OCI-LY1 (cell line): ENCODE measurements at regions not wholly inside any gene's neighbourhood (a gene's known extent, or its start where the extent isn't known, plus 50 kb on each side); places are given as distances from the start of the nearest gene placed in this dataset.

Source experiments
- H2AFZ ChIP-seq: fragments of 200-600 bp; sonication (generic), shearing (Covaris generic); 2 replicates; pipeline ENCODE4 v1.6.0; 2014; ENCODE audit warnings: antibody characterized with exemption, mild to moderate bottlenecking, low read length
- H3F3A ChIP-seq: fragments of 200-600 bp; sonication (generic), shearing (Covaris generic); 2 replicates; pipeline ENCODE4 v1.6.0; 2014; ENCODE audit warnings: mild to moderate bottlenecking, antibody characterized with exemption, low read length, moderate library complexity; ENCODE audit not compliant: insufficient read depth
- H3K27ac ChIP-seq: fragments of 200-600 bp; sonication (generic); 2 replicates; pipeline ENCODE4 v1.5.1; 2014; ENCODE audit warnings: low read length, mixed run types, mild to moderate bottlenecking, low read depth; ENCODE audit not compliant: poor library complexity, severe bottlenecking
- H3K27me3 ChIP-seq: fragments of 200-600 bp; sonication (generic); 2 replicates; pipeline ENCODE4 v1.6.0; 2014; ENCODE audit warnings: antibody characterized with exemption, mild to moderate bottlenecking, low read length, moderate library complexity; ENCODE audit not compliant: insufficient read depth
- H3K36me3 ChIP-seq: fragments of 200-600 bp; sonication (generic); 2 replicates; pipeline ENCODE4 v1.6.1; 2014; ENCODE audit warnings: mild to moderate bottlenecking, antibody characterized with exemption, low read length, moderate library complexity, mixed read lengths; ENCODE audit not compliant: insufficient read depth
- H3K4me1 ChIP-seq: fragments of 200-600 bp; sonication (generic); 2 replicates; pipeline ENCODE4 v1.5.1; 2014; ENCODE audit warnings: mild to moderate bottlenecking, low read length, moderate library complexity; ENCODE audit not compliant: insufficient read depth, severe bottlenecking
- H3K4me2 ChIP-seq: fragments of 200-600 bp; sonication (generic), shearing (Covaris generic); 2 replicates; pipeline ENCODE4 v1.6.1; 2014; ENCODE audit warnings: low read length
- H3K4me3 ChIP-seq: fragments of 200-600 bp; sonication (generic); 2 replicates; pipeline ENCODE4 v1.5.1; 2014; ENCODE audit warnings: low read length, low read depth, mild to moderate bottlenecking, mixed read lengths; ENCODE audit not compliant: poor library complexity, severe bottlenecking
- H3K79me2 ChIP-seq: fragments of 200-600 bp; shearing (Covaris generic); 2 replicates; pipeline ENCODE4 v1.6.1; 2016; ENCODE audit warnings: mixed run types, low read length, mixed read lengths; ENCODE audit not compliant: insufficient read depth
- H3K9ac ChIP-seq: fragments of 200-600 bp; sonication (generic), shearing (Covaris generic); 2 replicates; pipeline ENCODE4 v1.6.1; 2014; ENCODE audit warnings: mild to moderate bottlenecking, low read length, mixed read lengths
- H3K9me2 ChIP-seq: fragments of 200-600 bp; sonication (generic), shearing (Covaris generic); 2 replicates; pipeline ENCODE4 v1.6.1; 2014; ENCODE audit warnings: low read depth, mild to moderate bottlenecking, low read length, mixed read lengths
- H3K9me3 ChIP-seq: fragments of 200-600 bp; shearing (Covaris generic); 2 replicates; pipeline ENCODE4 v1.6.1; 2014; ENCODE audit warnings: low read length, mixed read lengths
- H4K20me1 ChIP-seq: fragments of 200-600 bp; sonication (generic), shearing (Covaris generic); 2 replicates; pipeline ENCODE4 v1.6.0; 2016; ENCODE audit warnings: mild to moderate bottlenecking, low read length; ENCODE audit not compliant: insufficient read depth
- EZH2 ChIP-seq: fragments of 200-600 bp; sonication (generic), shearing (Covaris generic); IDR thresholded peaks from 2 replicates; pipeline ENCODE4 v1.8.0; 2017; ENCODE audit warnings: borderline replicate concordance, mixed run types, mild to moderate bottlenecking, antibody characterized with exemption, low read length, moderate library complexity, mixed read lengths
- TF ChIP-seq, protein P1 (sequence below): fragments of 200-600 bp; sonication (generic), shearing (Covaris generic); IDR thresholded peaks from 2 replicates; pipeline ENCODE4 v1.5.1; 2017; ENCODE audit warnings: mild to moderate bottlenecking, antibody characterized with exemption, low read length, moderate library complexity, mixed read lengths

DNA sequence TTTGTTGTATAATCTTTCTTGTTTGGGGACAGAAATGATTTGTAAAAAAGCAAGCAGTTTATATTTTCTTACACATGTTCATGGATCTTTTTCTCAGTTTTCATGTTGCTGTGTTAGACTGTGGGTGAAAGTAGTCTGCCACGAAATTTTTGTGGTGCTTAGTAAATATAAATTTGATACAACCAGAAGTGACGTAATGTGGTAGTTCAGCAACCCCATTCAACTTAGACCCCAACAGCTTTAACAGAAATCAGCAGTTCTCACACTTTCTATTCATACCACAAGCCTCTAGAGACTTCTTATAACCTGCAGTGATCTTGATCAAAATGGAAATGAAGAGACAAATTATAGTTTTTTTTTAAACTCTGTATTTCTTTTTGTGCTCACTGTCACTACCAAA is 120.2 kb upstream of the IGSF10 start:
- H3K9ac ChIP-seq: no peak overlapping the region
- no peaks in the 10 kb centered on the region for H3K9me3 ChIP-seq
- no peak for TF ChIP-seq EZH2
- TF ChIP-seq, protein P1, sequence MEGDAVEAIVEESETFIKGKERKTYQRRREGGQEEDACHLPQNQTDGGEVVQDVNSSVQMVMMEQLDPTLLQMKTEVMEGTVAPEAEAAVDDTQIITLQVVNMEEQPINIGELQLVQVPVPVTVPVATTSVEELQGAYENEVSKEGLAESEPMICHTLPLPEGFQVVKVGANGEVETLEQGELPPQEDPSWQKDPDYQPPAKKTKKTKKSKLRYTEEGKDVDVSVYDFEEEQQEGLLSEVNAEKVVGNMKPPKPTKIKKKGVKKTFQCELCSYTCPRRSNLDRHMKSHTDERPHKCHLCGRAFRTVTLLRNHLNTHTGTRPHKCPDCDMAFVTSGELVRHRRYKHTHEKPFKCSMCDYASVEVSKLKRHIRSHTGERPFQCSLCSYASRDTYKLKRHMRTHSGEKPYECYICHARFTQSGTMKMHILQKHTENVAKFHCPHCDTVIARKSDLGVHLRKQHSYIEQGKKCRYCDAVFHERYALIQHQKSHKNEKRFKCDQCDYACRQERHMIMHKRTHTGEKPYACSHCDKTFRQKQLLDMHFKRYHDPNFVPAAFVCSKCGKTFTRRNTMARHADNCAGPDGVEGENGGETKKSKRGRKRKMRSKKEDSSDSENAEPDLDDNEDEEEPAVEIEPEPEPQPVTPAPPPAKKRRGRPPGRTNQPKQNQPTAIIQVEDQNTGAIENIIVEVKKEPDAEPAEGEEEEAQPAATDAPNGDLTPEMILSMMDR: no peak
- H3K4me1 ChIP-seq: no peaks in the 10 kb centered on the region
- H2AFZ ChIP-seq: no peak overlapping the region
- no peaks in the 10 kb centered on the region; the same call in 1 of the 2 replicates for H3K27me3 ChIP-seq
- no peaks in the 10 kb centered on the region for H3K9me2 ChIP-seq
- no peak overlapping the region for H3K4me3 ChIP-seq
- no peak overlapping the region for H3K27ac ChIP-seq
- H4K20me1 ChIP-seq: no peaks in the 10 kb centered on the region
- no peaks in the 10 kb centered on the region for H3K36me3 ChIP-seq
- no peaks in the 10 kb centered on the region for H3K79me2 ChIP-seq
- H3F3A ChIP-seq: no peaks in the 10 kb centered on the region
- no peak overlapping the region for H3K4me2 ChIP-seq

DNA sequence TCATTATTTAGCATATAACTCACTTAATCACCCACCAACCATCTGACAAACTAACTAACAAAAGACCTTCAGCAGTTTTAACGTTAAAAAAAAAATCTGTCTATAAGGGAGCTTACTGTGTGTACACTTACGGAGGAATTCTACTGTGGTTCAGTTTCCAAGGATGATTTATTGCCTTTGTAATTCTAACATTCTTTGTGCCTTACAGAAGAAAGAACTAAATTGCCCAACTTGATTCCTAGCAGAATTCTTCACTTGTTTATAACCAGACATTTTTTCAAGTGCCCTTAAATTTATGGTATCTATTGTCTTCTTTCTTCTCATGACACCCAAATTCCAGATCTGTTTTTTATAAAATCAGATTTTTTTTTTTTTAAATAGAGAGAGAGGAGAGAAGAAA is 119.7 kb upstream of the IGSF10 start:
- H3K79me2 ChIP-seq: no peaks in the 10 kb centered on the region
- no peaks in the 10 kb centered on the region for H3F3A ChIP-seq
- no peak overlapping the region for H3K27ac ChIP-seq
- H3K4me2 ChIP-seq: no peak overlapping the region
- TF ChIP-seq, protein P1: no peak
- TF ChIP-seq EZH2: no peak
- H3K4me3 ChIP-seq: no peak overlapping the region
- no peaks in the 10 kb centered on the region for H4K20me1 ChIP-seq
- H3K9ac ChIP-seq: no peak overlapping the region
- no peaks in the 10 kb centered on the region; the same call in 1 of the 2 replicates for H3K27me3 ChIP-seq
- H3K9me2 ChIP-seq: no peaks in the 10 kb centered on the region
- no peaks in the 10 kb centered on the region for H3K4me1 ChIP-seq
- H2AFZ ChIP-seq: no peak overlapping the region
- no peaks in the 10 kb centered on the region for H3K36me3 ChIP-seq
- no peaks in the 10 kb centered on the region for H3K9me3 ChIP-seq

DNA sequence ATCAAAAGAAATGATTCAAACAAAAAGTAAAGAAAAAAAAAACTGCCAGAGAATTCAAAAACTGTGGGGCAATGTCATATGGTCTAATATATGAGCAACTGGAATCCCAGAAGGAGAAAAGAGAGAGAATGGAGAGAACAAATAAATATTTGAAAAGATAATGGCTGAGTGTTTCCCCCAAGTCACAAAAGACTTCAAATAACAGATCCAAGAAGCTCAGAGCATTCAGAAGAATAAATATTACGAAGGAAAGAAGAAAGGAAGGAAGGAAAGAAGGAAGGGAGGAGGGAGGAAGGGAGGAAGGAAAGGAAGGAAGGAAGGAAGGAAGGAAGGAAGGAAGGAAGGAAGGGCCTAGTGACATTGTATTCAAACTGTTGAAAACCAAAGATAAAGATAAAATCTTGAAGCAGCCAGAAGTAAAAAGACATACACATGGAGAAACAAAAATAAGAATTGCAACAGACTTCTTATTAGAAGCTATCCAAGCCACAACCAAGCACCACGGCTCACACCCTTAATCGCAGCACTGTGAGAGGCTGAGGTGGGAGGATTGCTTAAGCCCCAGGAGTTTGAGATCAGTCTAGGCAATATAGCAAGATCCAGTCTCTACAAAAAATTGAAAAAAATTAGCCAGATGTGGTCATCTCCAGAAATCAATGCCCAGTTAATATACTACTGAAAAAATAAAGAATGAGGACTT is 118.9 kb upstream of the IGSF10 start:
- H3K79me2 ChIP-seq: no peaks in the 10 kb centered on the region
- TF ChIP-seq, protein P1: no peak
- TF ChIP-seq EZH2: no peak
- no peaks in the 10 kb centered on the region for H3F3A ChIP-seq
- no peaks in the 10 kb centered on the region for H3K36me3 ChIP-seq
- no peaks in the 10 kb centered on the region for H3K9me3 ChIP-seq
- no peak overlapping the region for H2AFZ ChIP-seq
- no peaks in the 10 kb centered on the region for H4K20me1 ChIP-seq
- H3K9ac ChIP-seq: no peak overlapping the region
- H3K27me3 ChIP-seq: no peaks in the 10 kb centered on the region; the same call in 1 of the 2 replicates
- no peaks in the 10 kb centered on the region for H3K9me2 ChIP-seq
- H3K27ac ChIP-seq: no peak overlapping the region
- no peaks in the 10 kb centered on the region for H3K4me1 ChIP-seq
- H3K4me2 ChIP-seq: no peak overlapping the region
- no peak overlapping the region for H3K4me3 ChIP-seq
